ENCODE measurements at regions not wholly inside any gene's neighbourhood (a gene's known extent, or its start where the extent isn't known, plus 50 kb on each side); places are given as distances from the start of the nearest gene placed in this dataset.

DNA sequence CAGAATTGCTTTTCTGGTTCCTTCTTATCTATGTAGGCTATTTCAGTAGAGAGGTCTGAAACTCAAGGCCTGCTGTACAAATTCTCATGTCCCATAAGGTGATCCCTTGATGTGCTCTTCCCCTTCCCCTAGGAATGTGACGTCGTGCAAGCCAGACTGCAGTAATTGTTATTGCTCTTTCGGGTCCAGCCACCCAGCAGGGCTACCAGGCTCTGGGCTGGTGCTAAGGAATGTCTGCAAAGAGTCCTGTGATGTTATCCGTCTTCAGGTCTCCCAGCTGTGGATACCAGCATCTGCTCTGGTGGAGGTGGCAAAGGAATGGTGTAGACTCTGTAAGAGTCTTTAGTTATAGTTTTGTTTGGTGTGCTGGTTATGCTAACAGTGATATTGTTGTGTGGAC, 378.7 kb downstream of the C4orf33 start:
- no peak for TF ChIP-seq EZH2 (IDR thresholded peaks at IDR 0.05; ENCODE audit: borderline replicate concordance, low read depth, low read length, poor library complexity, severe bottlenecking)
- TF ChIP-seq, protein P1, sequence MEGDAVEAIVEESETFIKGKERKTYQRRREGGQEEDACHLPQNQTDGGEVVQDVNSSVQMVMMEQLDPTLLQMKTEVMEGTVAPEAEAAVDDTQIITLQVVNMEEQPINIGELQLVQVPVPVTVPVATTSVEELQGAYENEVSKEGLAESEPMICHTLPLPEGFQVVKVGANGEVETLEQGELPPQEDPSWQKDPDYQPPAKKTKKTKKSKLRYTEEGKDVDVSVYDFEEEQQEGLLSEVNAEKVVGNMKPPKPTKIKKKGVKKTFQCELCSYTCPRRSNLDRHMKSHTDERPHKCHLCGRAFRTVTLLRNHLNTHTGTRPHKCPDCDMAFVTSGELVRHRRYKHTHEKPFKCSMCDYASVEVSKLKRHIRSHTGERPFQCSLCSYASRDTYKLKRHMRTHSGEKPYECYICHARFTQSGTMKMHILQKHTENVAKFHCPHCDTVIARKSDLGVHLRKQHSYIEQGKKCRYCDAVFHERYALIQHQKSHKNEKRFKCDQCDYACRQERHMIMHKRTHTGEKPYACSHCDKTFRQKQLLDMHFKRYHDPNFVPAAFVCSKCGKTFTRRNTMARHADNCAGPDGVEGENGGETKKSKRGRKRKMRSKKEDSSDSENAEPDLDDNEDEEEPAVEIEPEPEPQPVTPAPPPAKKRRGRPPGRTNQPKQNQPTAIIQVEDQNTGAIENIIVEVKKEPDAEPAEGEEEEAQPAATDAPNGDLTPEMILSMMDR (conservative IDR thresholded peaks at IDR 0.05; ENCODE audit: low read depth, low read length) = no peak

Data from A673 (cell line).